ENCODE measurements at regions not wholly inside any gene's neighbourhood (a gene's known extent, or its start where the extent isn't known, plus 50 kb on each side); places are given as distances from the start of the nearest gene placed in this dataset.

GRCh38 chr12:94716339-94716738 is 66.0 kb upstream of the TMCC3 start:
- DNase-seq (ENCODE audit: low read depth in 2 of 2) = no peak

GRCh38 chr12:94714378-94715114 is 64.2 kb upstream of the TMCC3 start:
- no peak for DNase-seq (ENCODE audit: low read depth in 2 of 2)

DNA sequence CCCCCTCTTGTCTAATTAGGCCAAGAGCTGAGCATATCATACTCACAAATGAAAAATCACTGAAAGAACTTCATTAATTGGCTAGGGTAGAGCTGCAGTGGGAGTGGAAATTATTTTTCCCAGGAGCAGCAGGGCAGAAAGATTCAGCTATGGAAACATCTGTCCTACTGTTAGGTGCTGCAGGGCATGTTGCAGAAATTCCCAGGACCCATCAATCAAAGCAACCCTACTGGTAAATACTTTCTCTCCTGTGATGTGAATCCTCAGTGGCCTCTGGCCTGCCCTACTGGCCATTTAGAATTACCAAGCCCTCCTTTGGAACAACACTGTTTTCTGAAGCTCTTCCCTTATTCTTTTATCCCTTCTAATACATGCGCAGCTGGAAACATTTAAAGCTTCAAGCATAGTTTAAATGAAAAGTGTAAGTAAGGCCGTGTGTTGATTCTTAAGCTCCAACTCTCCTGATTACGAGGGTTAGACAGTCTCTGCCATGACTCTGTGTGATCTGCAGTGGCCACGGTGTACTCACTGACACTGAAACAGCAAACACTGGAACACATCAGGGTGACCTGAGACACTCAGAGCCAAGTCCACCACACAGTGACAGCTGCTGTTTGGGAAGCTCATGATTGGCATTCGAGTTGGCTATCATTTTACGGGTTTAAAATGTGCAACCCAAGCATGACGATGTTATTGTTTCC is 62.6 kb upstream of the TMCC3 start:
- no peak for DNase-seq (ENCODE audit: low read depth in 2 of 2)

GRCh38 chr12:94710933-94711332 is 60.6 kb upstream of the TMCC3 start:
- peak in 1 of 2 donors; percentile 5 for DNase-seq (ENCODE audit: low read depth in 2 of 2)

DNA sequence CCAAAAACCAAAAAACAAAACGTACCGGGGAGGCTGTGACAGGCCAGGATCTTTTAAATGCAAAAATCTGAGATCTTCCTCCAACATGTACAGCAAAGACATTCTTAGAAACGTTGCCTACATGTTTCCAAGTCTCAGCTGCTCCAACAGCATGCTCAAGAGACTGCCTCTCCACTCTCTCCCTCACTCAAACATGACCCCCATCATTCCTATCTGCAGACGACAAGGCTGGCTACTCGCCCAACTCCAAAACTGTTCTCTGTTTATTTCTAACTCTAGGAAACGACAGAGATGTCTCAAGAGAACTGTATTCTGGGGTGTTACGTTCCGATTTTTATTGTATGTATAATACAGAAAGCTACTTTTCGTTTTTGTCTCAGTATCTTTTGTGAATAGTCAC is 57.5 kb upstream of the TMCC3 start:
- no peak for DNase-seq (ENCODE audit: low read depth in 2 of 2)

- no peak for DNase-seq (ENCODE audit: low read depth in 2 of 2)
Observed at GRCh38 chr12:94707036-94707435, 56.7 kb upstream of the TMCC3 start.

- DNase-seq (ENCODE audit: low read depth in 2 of 2) = no peak
Observed at GRCh38 chr12:94706250-94706661, 55.9 kb upstream of the TMCC3 start.

DNA sequence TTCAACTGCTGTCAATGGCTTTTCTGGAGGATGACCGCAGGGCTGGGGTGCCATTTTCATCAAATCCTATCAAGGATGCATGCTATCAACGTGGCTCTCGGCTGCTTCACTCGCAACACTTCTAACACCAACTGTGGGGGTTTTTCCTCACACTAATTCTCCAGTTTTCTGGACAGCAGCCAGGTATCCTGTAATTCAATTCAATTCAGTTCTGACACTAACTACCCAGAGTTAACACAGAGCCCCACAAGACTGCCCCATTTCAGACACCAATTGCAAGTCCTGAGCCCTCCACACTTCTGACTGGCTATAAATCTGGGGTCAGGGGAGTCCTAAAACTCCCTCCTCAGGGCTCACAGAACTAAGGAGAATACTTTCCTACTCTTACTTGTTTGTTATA is 55.3 kb upstream of the TMCC3 start:
- DNase-seq (ENCODE audit: low read depth in 2 of 2) = no peak

- no peak for DNase-seq (ENCODE audit: low read depth in 2 of 2)
Observed at GRCh38 chr12:94704452-94705306, 54.3 kb upstream of the TMCC3 start.

- no peak for DNase-seq (ENCODE audit: low read depth in 2 of 2)
Observed at GRCh38 chr12:94702696-94703095, 52.3 kb upstream of the TMCC3 start.

GRCh38 chr12:94701711-94702110 is 51.4 kb upstream of the TMCC3 start:
- no peak for DNase-seq (ENCODE audit: low read depth in 2 of 2)

DNA sequence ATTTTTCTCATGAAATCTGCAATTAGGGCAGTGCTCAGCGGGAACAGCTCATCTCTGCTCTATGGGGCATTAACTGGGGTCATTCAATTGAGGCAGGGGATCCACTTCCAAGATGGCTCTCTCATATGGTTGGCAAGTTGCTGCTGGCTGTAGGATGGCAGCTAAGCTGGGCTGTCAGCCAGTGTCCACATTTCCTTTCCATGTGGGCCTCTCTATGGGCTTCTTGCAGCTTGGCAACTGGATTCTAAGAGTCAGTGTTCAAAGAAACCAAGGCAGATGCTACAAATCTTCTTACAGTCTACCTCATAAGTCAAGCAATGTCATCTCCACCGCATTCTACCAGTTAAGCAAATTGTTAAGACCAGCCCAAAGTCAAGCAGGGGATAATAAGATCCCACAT is 50.3 kb upstream of the TMCC3 start:
- DNase-seq (ENCODE audit: low read depth in 2 of 2) = no peak

Data from stimulated activated CD4-positive, alpha-beta T cell treated with anti-CD3 and anti-CD28 coated beads, Interleukin-1b, Interleukin-23, amount 100 ng/mL, for 4 hours (primary cell).